Activated T-helper 17 cell treated with anti-CD3 and anti-CD28 coated beads, Interleukin-2, amount 50 U/mL, for 72 hours (primary cell): ENCODE measurements at regions not wholly inside any gene's neighbourhood (a gene's known extent, or its start where the extent isn't known, plus 50 kb on each side); places are given as distances from the start of the nearest gene placed in this dataset.

ENCODE experiments used
- ATAC-seq: fragments of 150-1000 bp; cut with Tn5 transposase; replicated peaks from 2 replicates; pipeline ENCODE4 v1.10.0; 2021; ENCODE audit warnings: mild to moderate bottlenecking, moderate library complexity
- H3K27ac Mint-ChIP-seq: one replicate; pipeline ENCODE4 v1.8.0; 2022; ENCODE audit warnings: mixed read lengths
- H3K27me3 Mint-ChIP-seq: one replicate; pipeline ENCODE4 v1.8.0; 2022; ENCODE audit warnings: mixed read lengths
- H3K36me3 Mint-ChIP-seq: one replicate; pipeline ENCODE4 v1.8.0; 2022; ENCODE audit warnings: low read depth, mild to moderate bottlenecking, mixed read lengths
- H3K4me1 Mint-ChIP-seq: one replicate; pipeline ENCODE4 v1.8.0; 2022; ENCODE audit warnings: mixed read lengths
- H3K4me3 Mint-ChIP-seq: one replicate; pipeline ENCODE4 v1.8.0; 2022; ENCODE audit warnings: mild to moderate bottlenecking, mixed read lengths
- H3K9me3 Mint-ChIP-seq: one replicate; pipeline ENCODE4 v1.8.0; 2022; ENCODE audit warnings: mixed read lengths

- Mint-ChIP-seq H3K4me1 (no peaks in the 10 kb centered on the region), H3K27ac (no peak overlapping the region), H3K36me3 (no peaks in the 10 kb centered on the region), H3K27me3 (peaks cover 26% of the 10 kb centered on the region), H3K9me3 (no peaks in the 10 kb centered on the region), H3K4me3 (no peak overlapping the region)
- ATAC-seq: no peak
These were observed 260.7 kb upstream of the CSF3R start for GRCh38 chr1:36743286-36744005.

DNA sequence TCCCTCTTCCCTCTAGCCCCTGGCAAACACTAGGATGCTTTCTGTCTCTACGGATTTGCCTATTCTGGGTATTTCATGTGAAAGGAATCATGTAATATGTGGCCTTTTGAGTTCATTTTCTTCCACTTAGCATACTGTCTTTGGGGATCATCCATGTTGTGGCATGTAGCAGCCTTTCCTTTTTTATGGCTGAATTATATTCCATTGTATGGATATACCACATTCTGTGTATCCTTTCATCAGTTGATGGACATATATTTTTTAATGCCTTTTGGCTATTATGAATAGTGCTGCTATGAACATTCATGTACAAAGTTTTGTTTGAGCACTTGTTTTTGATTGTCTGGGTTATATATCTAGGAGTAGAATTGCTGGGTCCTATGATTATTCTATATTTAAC, 258.4 kb upstream of the CSF3R start:
- no peaks in the 10 kb centered on the region for H3K36me3 Mint-ChIP-seq
- peaks cover 31% of the 10 kb centered on the region for H3K27me3 Mint-ChIP-seq
- no peak overlapping the region for H3K4me3 Mint-ChIP-seq

DNA sequence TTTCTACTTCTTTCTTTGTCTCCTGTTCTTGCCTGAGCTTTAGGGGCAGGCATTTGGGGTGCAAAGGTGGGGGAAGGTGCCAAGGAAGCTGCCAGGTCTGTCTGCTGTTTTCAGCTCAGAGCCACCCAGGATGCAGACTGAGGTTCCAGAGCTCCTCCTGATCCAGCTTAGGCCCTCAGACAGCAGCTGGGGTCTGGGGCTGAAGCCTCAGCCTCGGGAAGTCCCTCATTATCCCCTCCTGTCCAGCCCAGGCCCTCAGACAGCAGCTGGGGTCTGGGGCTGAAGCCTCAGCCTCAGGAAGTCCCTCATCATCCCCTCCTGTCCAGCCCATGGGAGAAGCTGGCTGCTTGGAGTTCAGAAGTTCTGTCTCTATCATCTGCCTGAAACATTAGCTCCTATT, 257.7 kb upstream of the CSF3R start:
- H3K27ac Mint-ChIP-seq: no peak overlapping the region
- ATAC-seq: no peak
- no peaks in the 10 kb centered on the region for H3K4me1 Mint-ChIP-seq
- H3K9me3 Mint-ChIP-seq: no peaks in the 10 kb centered on the region
- H3K27me3 Mint-ChIP-seq: peaks cover 31% of the 10 kb centered on the region
- no peak overlapping the region for H3K4me3 Mint-ChIP-seq
- H3K36me3 Mint-ChIP-seq: no peaks in the 10 kb centered on the region

More for the DNA sequence above, 258.4 kb upstream of the CSF3R start:
- no peaks in the 10 kb centered on the region for H3K4me1 Mint-ChIP-seq
- no peaks in the 10 kb centered on the region for H3K9me3 Mint-ChIP-seq
- no peak for ATAC-seq
- no peak overlapping the region for H3K27ac Mint-ChIP-seq

GRCh38 chr1:36739703-36740289, 257.1 kb upstream of the CSF3R start:
- no peaks in the 10 kb centered on the region for H3K4me1 Mint-ChIP-seq
- no peaks in the 10 kb centered on the region for H3K9me3 Mint-ChIP-seq
- H3K36me3 Mint-ChIP-seq: no peaks in the 10 kb centered on the region
- H3K27me3 Mint-ChIP-seq: peaks cover 38% of the 10 kb centered on the region
- no peak overlapping the region for H3K27ac Mint-ChIP-seq
- no peak for ATAC-seq
- H3K4me3 Mint-ChIP-seq: no peak overlapping the region

- Mint-ChIP-seq H3K9me3 (no peaks in the 10 kb centered on the region), H3K27me3 (peaks cover 42% of the 10 kb centered on the region), H3K4me1 (no peaks in the 10 kb centered on the region), H3K36me3 (no peaks in the 10 kb centered on the region), H3K4me3 (no peak overlapping the region), H3K27ac (no peak overlapping the region)
- no peak for ATAC-seq
These were observed 255.5 kb upstream of the CSF3R start for GRCh38 chr1:36738245-36738644.

DNA sequence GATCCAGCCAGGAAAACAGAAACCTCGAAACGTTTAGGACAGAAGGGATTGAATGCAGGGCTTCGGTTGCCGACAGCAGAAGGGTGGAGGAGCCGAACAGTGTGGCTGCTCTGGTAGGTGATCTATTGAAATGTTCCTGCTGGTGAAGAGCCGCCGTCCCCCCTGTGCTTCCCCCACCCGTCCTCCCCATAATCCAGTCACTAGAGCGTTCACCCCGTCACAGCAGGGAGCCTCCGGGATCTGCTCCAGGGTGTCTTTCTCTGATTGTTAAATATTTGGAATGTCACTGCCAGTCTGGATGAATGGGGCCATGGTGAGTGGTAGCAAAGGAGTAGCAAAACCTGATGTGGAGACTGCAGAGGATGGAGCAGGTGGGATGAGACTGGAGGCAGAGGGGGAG, 255.1 kb upstream of the CSF3R start:
- H3K27ac Mint-ChIP-seq: no peak overlapping the region
- H3K27me3 Mint-ChIP-seq: peaks cover 43% of the 10 kb centered on the region
- no peak for ATAC-seq
- H3K4me3 Mint-ChIP-seq: no peak overlapping the region
- H3K36me3 Mint-ChIP-seq: no peaks in the 10 kb centered on the region
- no peaks in the 10 kb centered on the region for H3K4me1 Mint-ChIP-seq
- no peaks in the 10 kb centered on the region for H3K9me3 Mint-ChIP-seq

- Mint-ChIP-seq H3K36me3 (no peaks in the 10 kb centered on the region), H3K9me3 (no peaks in the 10 kb centered on the region), H3K4me3 (no peak overlapping the region), H3K27ac (no peak overlapping the region), H3K27me3 (peaks cover 46% of the 10 kb centered on the region), H3K4me1 (no peaks in the 10 kb centered on the region)
- ATAC-seq: no peak
These were observed 254.4 kb upstream of the CSF3R start for GRCh38 chr1:36737038-36737555.

DNA sequence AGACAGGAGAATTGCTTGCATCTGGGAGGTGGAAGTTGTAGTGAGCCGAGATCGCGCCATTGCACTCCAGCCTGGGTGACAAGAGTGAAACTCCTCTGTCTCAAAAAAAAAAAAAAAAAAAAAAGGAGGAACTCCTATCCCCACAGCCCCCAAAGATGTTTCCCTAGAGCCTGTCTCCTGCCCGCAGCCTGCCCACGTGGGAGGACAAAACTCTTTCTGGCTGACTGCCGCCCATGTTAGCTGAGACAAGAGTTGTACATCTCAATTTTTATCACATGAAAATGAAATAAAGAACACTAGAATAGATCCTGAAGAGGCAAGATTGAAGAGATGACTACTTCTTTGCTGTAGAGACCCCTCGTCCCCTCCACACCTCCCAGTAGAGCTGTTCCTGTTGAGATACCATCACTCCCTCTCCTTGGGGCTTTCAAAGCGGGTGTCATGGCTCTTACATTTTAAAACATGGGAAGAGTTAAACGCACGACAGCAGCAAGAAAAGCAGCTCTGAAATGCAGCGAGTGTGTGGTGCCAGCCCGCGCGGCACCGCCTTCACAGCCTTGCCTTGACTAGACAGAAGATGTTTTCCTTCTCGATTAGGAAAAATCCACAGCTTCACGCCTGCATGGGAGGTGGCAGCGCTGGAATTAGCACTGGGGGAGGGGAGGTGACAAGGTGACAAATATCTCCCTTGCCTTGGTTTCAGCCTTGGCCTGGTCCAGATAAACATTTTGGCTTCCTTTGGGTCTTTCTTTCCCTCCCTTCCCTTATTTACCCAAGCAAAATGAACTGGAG, 253.4 kb upstream of the CSF3R start:
- ATAC-seq: no peak
- no peaks in the 10 kb centered on the region for H3K9me3 Mint-ChIP-seq
- H3K27me3 Mint-ChIP-seq: peaks cover 49% of the 10 kb centered on the region
- H3K27ac Mint-ChIP-seq: no peak overlapping the region
- no peaks in the 10 kb centered on the region for H3K4me1 Mint-ChIP-seq
- no peak overlapping the region for H3K4me3 Mint-ChIP-seq
- no peaks in the 10 kb centered on the region for H3K36me3 Mint-ChIP-seq

- H3K36me3 Mint-ChIP-seq: no peaks in the 10 kb centered on the region
- peaks cover 52% of the 10 kb centered on the region for H3K27me3 Mint-ChIP-seq
- H3K4me1 Mint-ChIP-seq: no peaks in the 10 kb centered on the region
- no peak overlapping the region for H3K27ac Mint-ChIP-seq
- H3K9me3 Mint-ChIP-seq: no peaks in the 10 kb centered on the region
- H3K4me3 Mint-ChIP-seq: no peak overlapping the region
- ATAC-seq: no peak
These were observed 252.7 kb upstream of the CSF3R start for GRCh38 chr1:36735436-36735835.

GRCh38 chr1:36734356-36734755, 251.6 kb upstream of the CSF3R start:
- Mint-ChIP-seq H3K4me1 (no peaks in the 10 kb centered on the region), H3K9me3 (no peaks in the 10 kb centered on the region), H3K27me3 (peaks cover 52% of the 10 kb centered on the region), H3K27ac (no peak overlapping the region), H3K36me3 (no peaks in the 10 kb centered on the region), H3K4me3 (no peak overlapping the region)
- ATAC-seq: no peak

GRCh38 chr1:36733748-36734147, 251.0 kb upstream of the CSF3R start:
- H3K4me1 Mint-ChIP-seq: no peaks in the 10 kb centered on the region
- ATAC-seq: no peak
- H3K9me3 Mint-ChIP-seq: no peaks in the 10 kb centered on the region
- no peak overlapping the region for H3K4me3 Mint-ChIP-seq
- no peak overlapping the region for H3K27ac Mint-ChIP-seq
- H3K27me3 Mint-ChIP-seq: peaks cover 53% of the 10 kb centered on the region
- no peaks in the 10 kb centered on the region for H3K36me3 Mint-ChIP-seq

- no peak overlapping the region for H3K27ac Mint-ChIP-seq
- H3K4me1 Mint-ChIP-seq: no peaks in the 10 kb centered on the region
- no peak for ATAC-seq
- H3K36me3 Mint-ChIP-seq: no peaks in the 10 kb centered on the region
- peaks cover 39% of the 10 kb centered on the region for H3K27me3 Mint-ChIP-seq
- H3K9me3 Mint-ChIP-seq: no peaks in the 10 kb centered on the region
- no peak overlapping the region for H3K4me3 Mint-ChIP-seq
These were observed 249.3 kb upstream of the CSF3R start for GRCh38 chr1:36732015-36732356.

DNA sequence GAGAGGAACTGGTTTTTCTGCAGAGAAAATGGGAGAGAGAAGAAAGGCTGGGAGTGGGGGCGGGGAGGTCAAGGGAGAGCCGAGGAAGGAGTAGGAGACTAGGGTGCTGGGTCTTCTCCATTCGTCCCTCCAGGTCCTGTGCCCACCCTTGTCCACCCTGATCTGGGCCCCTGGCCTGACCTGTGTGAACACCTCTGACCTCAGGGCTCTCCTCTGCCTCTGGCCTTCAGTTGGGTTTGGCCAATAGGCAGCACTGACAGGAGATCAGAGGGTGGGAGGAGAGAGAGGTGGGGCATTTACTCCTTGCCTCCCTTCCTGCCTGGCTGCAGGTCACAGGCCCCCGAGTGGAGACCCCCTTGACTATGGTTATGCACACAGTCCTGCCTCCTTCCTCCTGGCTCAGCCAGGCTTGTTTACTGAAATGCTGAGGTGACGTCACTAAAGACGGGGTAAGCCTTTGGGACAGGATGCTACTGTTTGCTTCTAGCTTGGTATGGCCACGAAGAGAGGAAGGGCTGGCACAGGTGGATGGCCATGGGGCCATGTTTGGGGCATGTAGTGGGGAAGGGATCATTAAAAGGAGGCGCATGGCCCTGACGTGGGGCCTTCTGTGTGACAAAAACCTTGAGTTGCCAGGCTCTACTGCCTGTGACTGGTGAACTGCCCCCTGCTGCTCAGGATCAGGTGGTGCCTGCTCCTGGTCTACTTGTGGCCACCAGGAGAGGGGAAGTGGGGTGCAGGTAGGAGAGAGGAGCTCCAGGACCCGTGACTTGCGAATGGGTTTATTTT, 248.7 kb upstream of the CSF3R start:
- no peak overlapping the region for H3K4me3 Mint-ChIP-seq
- ATAC-seq: no peak

GRCh38 chr1:36730599-36730998, 247.9 kb upstream of the CSF3R start:
- Mint-ChIP-seq H3K4me3 (no peak overlapping the region), H3K27ac (no peak overlapping the region), H3K9me3 (no peaks in the 10 kb centered on the region), H3K27me3 (peaks cover 34% of the 10 kb centered on the region), H3K4me1 (no peaks in the 10 kb centered on the region), H3K36me3 (no peaks in the 10 kb centered on the region)
- ATAC-seq: no peak

More for the DNA sequence above, 248.7 kb upstream of the CSF3R start:
- H3K36me3 Mint-ChIP-seq: no peaks in the 10 kb centered on the region
- H3K9me3 Mint-ChIP-seq: no peaks in the 10 kb centered on the region
- H3K27ac Mint-ChIP-seq: no peak overlapping the region
- no peaks in the 10 kb centered on the region for H3K4me1 Mint-ChIP-seq
- H3K27me3 Mint-ChIP-seq: peaks cover 34% of the 10 kb centered on the region
